AG04450 (cell line): ENCODE measurements at regions not wholly inside any gene's neighbourhood (a gene's known extent, or its start where the extent isn't known, plus 50 kb on each side); places are given as distances from the start of the nearest gene placed in this dataset.

Source experiments
- CTCF ChIA-PET: fragments of 300-600, 350-600 bp; formaldehyde crosslinking; extraction: SDS; loops from one replicate; lab custom pipeline; 2022; ENCODE audit warnings: antibody characterized with exemption, inconsistent platforms; lab: Charles Lee
- POLR2A ChIA-PET: fragments of 350-600 bp; formaldehyde crosslinking; extraction: SDS; loops from one replicate; lab custom pipeline; 2021; ENCODE audit warnings: antibody characterized with exemption, inconsistent platforms; lab: Yijun Ruan, JAX
- DNase-seq: peaks from one replicate; pipeline ENCODE4 v3.0.0-alpha.2; 2011; ENCODE audit warnings: low read depth, low spot score
- H3K27ac ChIP-seq: one replicate; pipeline ENCODE4 v1.5.1; 2012; ENCODE audit warnings: low read depth, low read length, control low read depth
- H3K27me3 ChIP-seq: one replicate; pipeline ENCODE4 v1.6.0; 2012; ENCODE audit warnings: low read length; ENCODE audit not compliant: control insufficient read depth, insufficient read depth
- H3K4me3 ChIP-seq: 2 replicates; pipeline ENCODE4 v1.5.1; 2011; ENCODE audit warnings: mild to moderate bottlenecking, low read depth, low read length, control low read depth
- H3K9me3 ChIP-seq: 2 replicates; pipeline ENCODE4 v1.5.1; 2012; ENCODE audit warnings: low read length; ENCODE audit not compliant: control insufficient read depth, insufficient read depth
- TF ChIP-seq, protein P1 (sequence below): IDR thresholded peaks from 2 replicates; pipeline ENCODE4 v1.5.1; 2011; ENCODE audit warnings: low read depth, low read length, control low read depth, inconsistent platforms

DNA sequence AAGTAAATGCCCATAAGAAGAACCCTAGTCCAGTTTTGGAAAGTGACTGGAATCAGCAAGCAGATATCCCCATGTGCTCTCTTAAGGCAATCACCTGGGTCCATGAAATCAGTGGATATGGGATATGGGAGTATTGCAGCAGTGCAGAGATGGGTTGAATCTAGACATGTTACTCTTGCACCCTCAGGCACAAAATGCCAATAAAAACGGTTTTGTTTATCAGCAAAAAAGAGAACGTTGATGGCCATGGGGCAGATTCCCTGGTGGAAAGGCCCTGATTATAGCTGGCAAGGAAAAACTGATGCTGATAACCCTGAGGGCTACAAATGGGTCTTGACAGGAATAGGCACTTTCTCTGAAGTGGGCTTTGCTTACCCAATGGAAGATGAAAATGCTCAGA lies 380.2 kb upstream of the SEMA6D start:
- TF ChIP-seq, protein P1, sequence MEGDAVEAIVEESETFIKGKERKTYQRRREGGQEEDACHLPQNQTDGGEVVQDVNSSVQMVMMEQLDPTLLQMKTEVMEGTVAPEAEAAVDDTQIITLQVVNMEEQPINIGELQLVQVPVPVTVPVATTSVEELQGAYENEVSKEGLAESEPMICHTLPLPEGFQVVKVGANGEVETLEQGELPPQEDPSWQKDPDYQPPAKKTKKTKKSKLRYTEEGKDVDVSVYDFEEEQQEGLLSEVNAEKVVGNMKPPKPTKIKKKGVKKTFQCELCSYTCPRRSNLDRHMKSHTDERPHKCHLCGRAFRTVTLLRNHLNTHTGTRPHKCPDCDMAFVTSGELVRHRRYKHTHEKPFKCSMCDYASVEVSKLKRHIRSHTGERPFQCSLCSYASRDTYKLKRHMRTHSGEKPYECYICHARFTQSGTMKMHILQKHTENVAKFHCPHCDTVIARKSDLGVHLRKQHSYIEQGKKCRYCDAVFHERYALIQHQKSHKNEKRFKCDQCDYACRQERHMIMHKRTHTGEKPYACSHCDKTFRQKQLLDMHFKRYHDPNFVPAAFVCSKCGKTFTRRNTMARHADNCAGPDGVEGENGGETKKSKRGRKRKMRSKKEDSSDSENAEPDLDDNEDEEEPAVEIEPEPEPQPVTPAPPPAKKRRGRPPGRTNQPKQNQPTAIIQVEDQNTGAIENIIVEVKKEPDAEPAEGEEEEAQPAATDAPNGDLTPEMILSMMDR = no peak
- CTCF ChIA-PET = interaction anchor here (0.6 kb wide), 1 partner anchor 88 kb away, joined by 4 read pairs; no protein-coding TSS in a partner anchor

DNA sequence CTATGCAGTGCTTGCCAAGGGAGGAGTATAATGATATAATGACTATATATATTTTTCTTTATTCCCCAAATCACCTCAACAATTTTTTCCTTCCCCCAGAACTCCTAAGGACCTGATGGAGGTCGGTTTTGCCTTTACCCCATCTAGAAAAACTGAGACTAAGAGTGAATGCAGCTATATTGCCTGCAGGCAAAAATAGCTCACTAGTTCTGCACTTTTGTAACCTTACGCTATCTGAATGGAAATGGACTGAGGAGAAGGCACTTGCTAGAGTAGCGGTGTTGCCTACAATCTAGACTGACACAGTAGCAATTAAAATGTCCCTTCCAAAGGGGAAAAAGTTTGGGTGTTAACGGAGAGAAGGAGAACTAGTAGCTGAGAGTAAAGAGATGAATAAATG lies 379.5 kb upstream of the SEMA6D start:
- TF ChIP-seq, protein P1 = no peak
- DNase-seq = no peak
- Histone ChIP-seq H3K9me3 (no peaks in the 10 kb centered on the region), H3K27me3 (no peaks in the 10 kb centered on the region), H3K4me3 (no peak overlapping the region), H3K27ac (no peak overlapping the region)
- CTCF ChIA-PET = interaction anchor here (0.6 kb wide), 1 partner anchor 87 kb away, joined by 4 read pairs; no protein-coding TSS in a partner anchor
- POLR2A ChIA-PET = no interaction called here

More for the DNA sequence above, 380.2 kb upstream of the SEMA6D start:
- POLR2A ChIA-PET = no interaction called here
- Histone ChIP-seq H3K4me3 (no peak overlapping the region), H3K27me3 (no peaks in the 10 kb centered on the region), H3K9me3 (no peaks in the 10 kb centered on the region), H3K27ac (no peak overlapping the region)
- no peak for DNase-seq

DNA sequence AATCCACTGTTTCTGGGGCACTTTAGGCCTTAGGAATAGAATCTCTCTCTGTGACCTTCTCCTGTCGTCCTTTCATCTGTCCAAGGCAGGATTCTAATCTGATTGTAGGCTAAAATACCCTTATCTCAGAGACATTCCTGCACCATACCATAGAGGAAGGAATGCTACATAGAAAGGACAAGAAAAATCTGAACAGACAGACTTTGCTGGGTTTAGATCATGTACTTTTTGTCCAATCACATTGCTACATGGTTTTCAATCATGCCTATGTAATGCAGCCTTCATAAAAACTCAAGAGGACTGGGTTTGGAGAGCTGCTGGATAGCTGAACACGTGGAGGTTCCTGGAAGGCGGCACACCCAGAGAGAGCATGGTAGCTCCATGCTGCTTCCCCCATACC lies 378.5 kb upstream of the SEMA6D start:
- H3K9me3 ChIP-seq = no peaks in the 10 kb centered on the region
- H3K27me3 ChIP-seq = no peaks in the 10 kb centered on the region
- CTCF ChIA-PET = no interaction called here
- no peak overlapping the region for H3K27ac ChIP-seq
- POLR2A ChIA-PET = no interaction called here
- no peak overlapping the region for H3K4me3 ChIP-seq
- no peak for DNase-seq
- TF ChIP-seq, protein P1 = no peak

DNA sequence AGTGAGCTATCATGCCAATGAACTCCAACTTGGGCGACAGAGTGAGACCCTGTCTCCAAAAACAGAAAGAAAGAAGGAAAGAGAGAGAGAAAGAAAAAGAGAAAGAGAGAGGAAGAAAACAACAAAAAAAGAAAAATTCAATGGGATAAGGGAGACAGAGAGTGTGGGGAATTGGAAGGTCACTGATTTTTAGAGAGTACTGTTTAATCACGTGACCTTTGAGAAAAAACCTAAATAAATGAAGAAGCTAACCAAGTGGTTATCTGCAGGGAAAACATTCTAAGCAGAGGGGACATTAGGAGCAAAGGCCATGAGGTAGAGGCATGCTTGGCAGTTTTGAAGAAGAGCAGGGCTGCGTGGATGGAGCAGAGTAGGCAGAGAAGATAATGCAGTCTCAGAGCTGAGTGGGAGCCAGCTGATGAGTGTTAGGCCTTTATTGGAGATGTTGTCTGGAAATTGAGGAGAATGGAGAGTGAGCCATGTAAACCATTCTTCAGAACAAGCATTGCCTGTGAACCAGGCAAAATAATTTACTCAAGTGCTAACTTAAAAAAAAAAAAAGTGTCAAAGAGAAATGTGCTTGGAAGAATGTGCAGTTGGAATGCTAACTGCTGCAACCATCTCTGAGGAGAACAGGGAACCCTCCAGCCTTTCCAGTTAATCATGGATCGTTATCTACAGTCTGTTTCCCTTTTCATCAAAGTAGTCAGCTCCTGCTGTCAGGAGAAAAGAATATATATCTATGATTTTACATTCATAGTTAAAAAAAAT lies 377.3 kb upstream of the SEMA6D start:
- Histone ChIP-seq H3K27ac (no peak overlapping the region), H3K27me3 (no peaks in the 10 kb centered on the region), H3K9me3 (no peaks in the 10 kb centered on the region), H3K4me3 (no peak overlapping the region)
- DNase-seq = no peak
- ChIA-PET CTCF (no interaction called here), POLR2A (interaction anchor here (0.6 kb wide), 1 partner anchor 28 kb away, joined by 6 read pairs; no protein-coding TSS in a partner anchor)
- TF ChIP-seq, protein P1 = no peak

DNA sequence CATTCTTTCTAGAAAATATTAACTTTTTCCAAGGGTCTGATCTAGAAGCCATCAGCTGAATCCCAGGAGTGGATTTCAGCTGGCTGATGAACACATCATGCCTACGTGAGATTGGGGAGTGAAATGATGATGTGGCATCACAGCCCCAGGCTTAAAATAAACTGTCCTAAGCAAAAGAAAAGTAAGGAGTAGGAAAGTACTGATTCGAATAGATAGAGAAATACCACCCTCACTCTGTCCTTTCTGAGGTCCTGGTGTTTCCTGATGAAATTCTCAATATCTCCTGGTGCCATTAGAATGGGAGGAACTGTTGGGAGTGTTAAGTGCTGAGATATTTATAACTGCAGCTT lies 376.8 kb upstream of the SEMA6D start:
- TF ChIP-seq, protein P1 = no peak
- no peak for DNase-seq
- no peak overlapping the region for H3K27ac ChIP-seq
- H3K9me3 ChIP-seq = no peaks in the 10 kb centered on the region
- H3K4me3 ChIP-seq = no peak overlapping the region
- ChIA-PET POLR2A (no interaction called here), CTCF (no interaction called here)
- H3K27me3 ChIP-seq = no peaks in the 10 kb centered on the region
